Liver (tissue), 8 donors: ENCODE measurements at regions not wholly inside any gene's neighbourhood (a gene's known extent, or its start where the extent isn't known, plus 50 kb on each side); places are given as distances from the start of the nearest gene placed in this dataset.
"Not testable (repeated sequence)": the region's sequence is repeated elsewhere in the genome, so short reads cannot be mapped to it uniquely, and the experiment has no call there.

Experiments
- DNase-seq: peaks from one replicate; pipeline ENCODE4 v3.0.0-alpha.2; 2017; ENCODE audit warnings: low spot score
- H3K27ac ChIP-seq, 2 donors: one replicate each; pipeline ENCODE4 v1.7.0; 2013; ENCODE audit warnings: inconsistent platforms in 2 of 2, low read length in 2 of 2, control low read depth in 1 of 2, low read depth in 1 of 2, mild to moderate bottlenecking in 1 of 2
- H3K27me3 ChIP-seq, 4 donors: one replicate each; pipeline versions ENCODE4 v1.6.1 to v1.7.0; 2013; ENCODE audit warnings: low read length in 3 of 4, inconsistent platforms in 1 of 4, mild to moderate bottlenecking in 1 of 4, moderate library complexity in 1 of 4; ENCODE audit not compliant: control insufficient read depth in 4 of 4, insufficient read depth in 4 of 4
- H3K36me3 ChIP-seq, 4 donors: one replicate each; pipeline versions ENCODE4 v1.6.1 to v1.7.0; 2013; ENCODE audit warnings: low read length in 3 of 4, mild to moderate bottlenecking in 3 of 4, low read depth in 1 of 4, moderate library complexity in 1 of 4; ENCODE audit not compliant: control insufficient read depth in 4 of 4, insufficient read depth in 3 of 4
- H3K4me1 ChIP-seq, 4 donors: one replicate each; pipeline versions ENCODE4 v1.6.1 to v1.7.0; 2013; ENCODE audit warnings: low read length in 3 of 4, mild to moderate bottlenecking in 3 of 4, moderate library complexity in 1 of 4; ENCODE audit not compliant: control insufficient read depth in 4 of 4, insufficient read depth in 4 of 4
- H3K4me3 ChIP-seq, 3 donors: one replicate each; pipeline versions ENCODE4 v1.6.1 to v1.7.0; 2013; ENCODE audit warnings: low read length in 3 of 3, control low read depth in 1 of 3, low read depth in 1 of 3, mild to moderate bottlenecking in 1 of 3
- H3K9ac ChIP-seq, 2 donors: one replicate each; pipeline ENCODE4 v1.7.0; 2013; ENCODE audit warnings: low read length in 2 of 2, mild to moderate bottlenecking in 2 of 2, moderate library complexity in 2 of 2, control low read depth in 1 of 2, low read depth in 1 of 2
- H3K9me3 ChIP-seq, 4 donors: one replicate each; pipeline versions ENCODE4 v1.6.1 to v1.7.0; 2013; ENCODE audit warnings: low read length in 3 of 4; ENCODE audit not compliant: control insufficient read depth in 4 of 4
- CTCF ChIP-seq: fragments of 150-350 bp; IDR thresholded peaks from 2 replicates; pipeline ENCODE4 v1.5.1; 2017; ENCODE audit warnings: improper control_type of control experiment, low read depth, low read length; ENCODE audit not compliant: missing input control
- RAD21 ChIP-seq, 2 donors: IDR thresholded peaks; 2 replicates each; pipeline ENCODE4 v1.6.1; 2016; ENCODE audit warnings: antibody characterized with exemption in 2 of 2, mild to moderate bottlenecking in 2 of 2
- WGBS: extraction: QIAGEN DNeasy Blood & Tissue Kit; methylation state at CpG from one replicate; pipeline ENCODE4 v1.1.7; 2013; 5-methylcytosine and 5-hydroxymethylcytosine counted together
- donor health status: healthy.
- donor health status: healthy.
- donor health status: healthy.
- donor health status: healthy.
- donor health status: healthy.

GRCh38 chr1:850318-850717 lies 73.4 kb upstream of the SAMD11 start:
- H3K4me1 ChIP-seq, DNase-seq, H3K27me3 ChIP-seq, H3K9me3 ChIP-seq, H3K27ac ChIP-seq, H3K4me3 ChIP-seq, H3K9ac ChIP-seq: not testable (repeated sequence)
- WGBS = 91% methylated on average over 4 of the region's 4 CpGs
- peaks cover 0 to 14% (median 7%) of the 10 kb centered on the region in 4 donors for H3K36me3 ChIP-seq
- TF ChIP-seq RAD21 (IDR thresholded peaks at IDR 0.05) = peak; percentile 28 to 32
- TF ChIP-seq CTCF = peak; percentile 16

GRCh38 chr1:851398-851797 lies 72.3 kb upstream of the SAMD11 start:
- not testable (repeated sequence) for H3K27me3 ChIP-seq, H3K9me3 ChIP-seq, H3K9ac ChIP-seq, H3K27ac ChIP-seq, H3K4me1 ChIP-seq, H3K4me3 ChIP-seq, DNase-seq
- H3K36me3 ChIP-seq = peaks cover 0 to 14% (median 8%) of the 10 kb centered on the region in 4 donors
- WGBS = 86% methylated on average over 13 of the region's 17 CpGs

- not testable (repeated sequence) for H3K9ac ChIP-seq, H3K4me3 ChIP-seq, DNase-seq, H3K9me3 ChIP-seq, H3K27ac ChIP-seq, H3K4me1 ChIP-seq, H3K27me3 ChIP-seq
- H3K36me3 ChIP-seq = peaks cover 0 to 14% (median 8%) of the 10 kb centered on the region in 4 donors
- WGBS = 57% methylated on average over 8 of the region's 9 CpGs
These were observed 71.9 kb upstream of the SAMD11 start for GRCh38 chr1:851841-852240.

- not testable (repeated sequence) for H3K9ac ChIP-seq, H3K27ac ChIP-seq, H3K27me3 ChIP-seq, DNase-seq, H3K4me3 ChIP-seq, H3K4me1 ChIP-seq, H3K9me3 ChIP-seq, H3K36me3 ChIP-seq
- WGBS = 92% methylated on average over 16 of the region's 16 CpGs
These were observed 68.3 kb upstream of the SAMD11 start for GRCh38 chr1:855202-855981.

- not testable (repeated sequence) for H3K9ac ChIP-seq, H3K27ac ChIP-seq, H3K9me3 ChIP-seq, H3K4me1 ChIP-seq, DNase-seq, H3K4me3 ChIP-seq, H3K27me3 ChIP-seq, H3K36me3 ChIP-seq
- WGBS = 80% methylated on average over 10 of the region's 10 CpGs
These were observed 67.1 kb upstream of the SAMD11 start for GRCh38 chr1:856541-857057.
